Liver (tissue), 2 donors: ENCODE measurements at regions not wholly inside any gene's neighbourhood (a gene's known extent, or its start where the extent isn't known, plus 50 kb on each side); places are given as distances from the start of the nearest gene placed in this dataset.

Source experiments
- YY1 ChIP-seq: IDR thresholded peaks from 2 replicates; pipeline ENCODE4 v1.6.1; 2016; ENCODE audit warnings: antibody characterized with exemption, mild to moderate bottlenecking
- TF ChIP-seq, protein P1 (sequence below): IDR thresholded peaks from 2 replicates; pipeline ENCODE4 v1.6.1; 2016; ENCODE audit warnings: antibody characterized with exemption
- donor health status: healthy.

DNA sequence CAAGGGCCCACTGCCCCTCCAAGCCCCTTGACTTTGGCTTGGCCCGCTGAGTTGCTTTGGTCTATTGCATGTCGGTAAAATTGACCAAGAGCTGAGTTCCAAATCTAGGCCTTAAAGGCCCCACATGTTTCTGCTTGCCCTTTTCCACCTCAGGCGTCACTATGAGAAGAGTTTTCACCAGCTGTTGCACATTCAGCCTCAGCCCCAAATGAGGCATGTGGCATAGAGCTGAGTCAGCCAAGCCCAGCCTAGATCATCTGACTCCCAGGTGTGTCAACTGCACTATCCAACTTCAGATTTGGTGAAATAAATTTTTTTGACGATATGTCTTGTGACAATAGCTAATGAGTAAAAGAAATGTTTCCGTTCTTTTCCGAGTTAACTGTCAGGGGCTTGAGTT lies 424.5 kb upstream of the FAM47C start:
- TF ChIP-seq YY1 = no peak
- TF ChIP-seq, protein P1, sequence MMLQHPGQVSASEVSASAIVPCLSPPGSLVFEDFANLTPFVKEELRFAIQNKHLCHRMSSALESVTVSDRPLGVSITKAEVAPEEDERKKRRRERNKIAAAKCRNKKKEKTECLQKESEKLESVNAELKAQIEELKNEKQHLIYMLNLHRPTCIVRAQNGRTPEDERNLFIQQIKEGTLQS = no peak
